ENCODE measurements at regions not wholly inside any gene's neighbourhood (a gene's known extent, or its start where the extent isn't known, plus 50 kb on each side); places are given as distances from the start of the nearest gene placed in this dataset.

- TF ChIP-seq, protein P1, sequence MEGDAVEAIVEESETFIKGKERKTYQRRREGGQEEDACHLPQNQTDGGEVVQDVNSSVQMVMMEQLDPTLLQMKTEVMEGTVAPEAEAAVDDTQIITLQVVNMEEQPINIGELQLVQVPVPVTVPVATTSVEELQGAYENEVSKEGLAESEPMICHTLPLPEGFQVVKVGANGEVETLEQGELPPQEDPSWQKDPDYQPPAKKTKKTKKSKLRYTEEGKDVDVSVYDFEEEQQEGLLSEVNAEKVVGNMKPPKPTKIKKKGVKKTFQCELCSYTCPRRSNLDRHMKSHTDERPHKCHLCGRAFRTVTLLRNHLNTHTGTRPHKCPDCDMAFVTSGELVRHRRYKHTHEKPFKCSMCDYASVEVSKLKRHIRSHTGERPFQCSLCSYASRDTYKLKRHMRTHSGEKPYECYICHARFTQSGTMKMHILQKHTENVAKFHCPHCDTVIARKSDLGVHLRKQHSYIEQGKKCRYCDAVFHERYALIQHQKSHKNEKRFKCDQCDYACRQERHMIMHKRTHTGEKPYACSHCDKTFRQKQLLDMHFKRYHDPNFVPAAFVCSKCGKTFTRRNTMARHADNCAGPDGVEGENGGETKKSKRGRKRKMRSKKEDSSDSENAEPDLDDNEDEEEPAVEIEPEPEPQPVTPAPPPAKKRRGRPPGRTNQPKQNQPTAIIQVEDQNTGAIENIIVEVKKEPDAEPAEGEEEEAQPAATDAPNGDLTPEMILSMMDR (IDR thresholded peaks at IDR 0.05) = no peak
- no peak for TF ChIP-seq ZFX (IDR thresholded peaks at IDR 0.05; ENCODE audit: borderline replicate concordance)
Observed at GRCh38 chr13:60227158-60227557, 63.4 kb upstream of the DIAPH3 start.
